Spleen (tissue), 7 donors: ENCODE measurements at regions not wholly inside any gene's neighbourhood (a gene's known extent, or its start where the extent isn't known, plus 50 kb on each side); places are given as distances from the start of the nearest gene placed in this dataset.

Experiments
- CTCF ChIP-seq, 11 experiments: fragments of 200-600 bp in 7 of 11; fragments of 450-650 bp in 4 of 11; sonication (generic) in 4 of 11; IDR thresholded peaks in 8 of 11; conservative IDR thresholded peaks in 3 of 11; 1 replicate in 7 of 11; 2 replicates in 4 of 11; pipeline versions ENCODE4 v1.4.0 to v1.8.0; 2016 to 2021; ENCODE audit warnings: antibody characterized with exemption in 11 of 11, inconsistent platforms in 4 of 11, mild to moderate bottlenecking in 1 of 11
- POLR2A ChIP-seq, 3 donors: fragments of 450-650 bp; IDR thresholded peaks; one replicate each; pipeline ENCODE4 v1.5.1; 2017; ENCODE audit warnings: antibody characterized with exemption in 3 of 3, mild to moderate bottlenecking in 1 of 3
- POLR2AphosphoS5 ChIP-seq, 3 donors: sonication (generic); formaldehyde crosslinking; IDR thresholded peaks; one replicate each; pipeline ENCODE4 v1.5.1; 2017; ENCODE audit warnings: antibody characterized with exemption in 3 of 3
- donor health status: DM: no; HTN: no; CAD: no; lungs with moderate emphysema.
- donor health status: DM: no; HTN: no; CAD: no.
- donor health status: DM: no; HTN: no; CAD: no.

- TF ChIP-seq CTCF (IDR thresholded peaks at IDR 0.05 in 8 of 11, conservative IDR thresholded peaks at IDR 0.05 in 3 of 11), result no peak
- no peak for TF ChIP-seq POLR2A (IDR thresholded peaks at IDR 0.05)
- TF ChIP-seq POLR2AphosphoS5 (IDR thresholded peaks at IDR 0.05), result no peak
Observed at GRCh38 chr14:86364634-86365033, 834.7 kb downstream of the FLRT2 start.
